Ishikawa (cell line): ENCODE measurements at regions not wholly inside any gene's neighbourhood (a gene's known extent, or its start where the extent isn't known, plus 50 kb on each side); places are given as distances from the start of the nearest gene placed in this dataset.

Source experiments
- CEBPB ChIP-seq: IDR thresholded peaks from 2 replicates; pipeline ENCODE4 v1.6.1; 2012
- CREB1 ChIP-seq: IDR thresholded peaks from 2 replicates; pipeline ENCODE4 v1.6.1; 2012; ENCODE audit warnings: low read depth
- EGR1 ChIP-seq: IDR thresholded peaks from 2 replicates; pipeline ENCODE4 v1.6.1; 2012
- EP300 ChIP-seq: IDR thresholded peaks from 2 replicates; pipeline ENCODE4 v1.6.1; 2012; ENCODE audit warnings: borderline replicate concordance
- TAF1 ChIP-seq: IDR thresholded peaks from 2 replicates; pipeline ENCODE4 v1.6.1; 2012; ENCODE audit warnings: low read depth, mild to moderate bottlenecking
- TEAD4 ChIP-seq: IDR thresholded peaks from 2 replicates; pipeline ENCODE4 v1.6.1; 2012
- TF ChIP-seq, protein P1 (sequence below): IDR thresholded peaks from 2 replicates; pipeline ENCODE4 v1.6.1; 2012
- TF ChIP-seq, protein P2 (sequence below): IDR thresholded peaks from 2 replicates; pipeline ENCODE4 v1.6.1; 2012
- TF ChIP-seq, protein P3 (sequence below): IDR thresholded peaks from 2 replicates; pipeline ENCODE4 v1.6.1; 2012; ENCODE audit warnings: low read depth, mild to moderate bottlenecking

DNA sequence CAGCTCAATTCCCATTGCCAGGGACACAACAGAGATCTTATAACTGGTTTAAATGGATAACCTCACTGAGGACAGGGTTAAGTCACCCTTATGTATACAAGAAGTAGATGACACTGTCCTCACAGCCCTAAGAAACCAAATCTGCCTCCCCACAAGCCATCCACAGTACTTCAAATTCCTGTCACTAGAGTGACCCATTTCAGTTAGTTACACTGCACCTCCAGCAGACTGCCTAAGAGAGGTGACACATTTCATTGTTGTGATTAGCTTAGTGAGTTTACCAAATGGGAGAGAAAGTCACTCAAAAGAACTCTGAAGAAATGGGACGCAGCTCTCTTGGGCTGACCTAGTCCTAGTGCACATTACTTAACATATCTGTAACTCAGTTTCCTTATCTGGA lies 53.6 kb upstream of the HTR1A start:
- TF ChIP-seq EGR1 = no peak
- TF ChIP-seq, protein P1, sequence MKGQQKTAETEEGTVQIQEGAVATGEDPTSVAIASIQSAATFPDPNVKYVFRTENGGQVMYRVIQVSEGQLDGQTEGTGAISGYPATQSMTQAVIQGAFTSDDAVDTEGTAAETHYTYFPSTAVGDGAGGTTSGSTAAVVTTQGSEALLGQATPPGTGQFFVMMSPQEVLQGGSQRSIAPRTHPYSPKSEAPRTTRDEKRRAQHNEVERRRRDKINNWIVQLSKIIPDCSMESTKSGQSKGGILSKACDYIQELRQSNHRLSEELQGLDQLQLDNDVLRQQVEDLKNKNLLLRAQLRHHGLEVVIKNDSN = no peak
- no peak for TF ChIP-seq TEAD4
- TF ChIP-seq, protein P2, sequence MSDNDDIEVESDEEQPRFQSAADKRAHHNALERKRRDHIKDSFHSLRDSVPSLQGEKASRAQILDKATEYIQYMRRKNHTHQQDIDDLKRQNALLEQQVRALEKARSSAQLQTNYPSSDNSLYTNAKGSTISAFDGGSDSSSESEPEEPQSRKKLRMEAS = no peak
- TF ChIP-seq, protein P3, sequence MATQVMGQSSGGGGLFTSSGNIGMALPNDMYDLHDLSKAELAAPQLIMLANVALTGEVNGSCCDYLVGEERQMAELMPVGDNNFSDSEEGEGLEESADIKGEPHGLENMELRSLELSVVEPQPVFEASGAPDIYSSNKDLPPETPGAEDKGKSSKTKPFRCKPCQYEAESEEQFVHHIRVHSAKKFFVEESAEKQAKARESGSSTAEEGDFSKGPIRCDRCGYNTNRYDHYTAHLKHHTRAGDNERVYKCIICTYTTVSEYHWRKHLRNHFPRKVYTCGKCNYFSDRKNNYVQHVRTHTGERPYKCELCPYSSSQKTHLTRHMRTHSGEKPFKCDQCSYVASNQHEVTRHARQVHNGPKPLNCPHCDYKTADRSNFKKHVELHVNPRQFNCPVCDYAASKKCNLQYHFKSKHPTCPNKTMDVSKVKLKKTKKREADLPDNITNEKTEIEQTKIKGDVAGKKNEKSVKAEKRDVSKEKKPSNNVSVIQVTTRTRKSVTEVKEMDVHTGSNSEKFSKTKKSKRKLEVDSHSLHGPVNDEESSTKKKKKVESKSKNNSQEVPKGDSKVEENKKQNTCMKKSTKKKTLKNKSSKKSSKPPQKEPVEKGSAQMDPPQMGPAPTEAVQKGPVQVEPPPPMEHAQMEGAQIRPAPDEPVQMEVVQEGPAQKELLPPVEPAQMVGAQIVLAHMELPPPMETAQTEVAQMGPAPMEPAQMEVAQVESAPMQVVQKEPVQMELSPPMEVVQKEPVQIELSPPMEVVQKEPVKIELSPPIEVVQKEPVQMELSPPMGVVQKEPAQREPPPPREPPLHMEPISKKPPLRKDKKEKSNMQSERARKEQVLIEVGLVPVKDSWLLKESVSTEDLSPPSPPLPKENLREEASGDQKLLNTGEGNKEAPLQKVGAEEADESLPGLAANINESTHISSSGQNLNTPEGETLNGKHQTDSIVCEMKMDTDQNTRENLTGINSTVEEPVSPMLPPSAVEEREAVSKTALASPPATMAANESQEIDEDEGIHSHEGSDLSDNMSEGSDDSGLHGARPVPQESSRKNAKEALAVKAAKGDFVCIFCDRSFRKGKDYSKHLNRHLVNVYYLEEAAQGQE = no peak
- TF ChIP-seq CREB1 = no peak
- no peak for TF ChIP-seq TAF1
- TF ChIP-seq EP300 = no peak
- TF ChIP-seq CEBPB = no peak
